ENCODE measurements at regions not wholly inside any gene's neighbourhood (a gene's known extent, or its start where the extent isn't known, plus 50 kb on each side); places are given as distances from the start of the nearest gene placed in this dataset.

DNA sequence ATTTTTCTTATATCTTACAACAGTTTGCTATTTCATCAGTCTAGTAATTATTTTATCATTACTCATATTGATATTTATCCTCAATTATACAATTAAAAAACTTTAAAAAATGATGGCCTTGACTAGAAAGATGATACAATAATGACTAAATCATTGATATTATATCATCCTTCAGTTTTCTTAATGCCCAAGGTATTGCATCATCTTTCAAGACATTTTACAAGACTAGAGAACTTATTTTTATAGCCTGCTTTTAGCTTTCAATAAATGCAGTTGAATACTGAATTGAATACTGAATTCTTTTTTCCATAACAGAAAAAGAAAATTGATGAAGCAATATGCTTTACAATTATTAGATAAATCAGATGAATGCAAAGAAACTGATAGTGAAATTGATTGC lies 886.5 kb upstream of the LRRC4C start:
- no peak overlapping the region for H3K27ac ChIP-seq
- TF ChIP-seq, protein P1, sequence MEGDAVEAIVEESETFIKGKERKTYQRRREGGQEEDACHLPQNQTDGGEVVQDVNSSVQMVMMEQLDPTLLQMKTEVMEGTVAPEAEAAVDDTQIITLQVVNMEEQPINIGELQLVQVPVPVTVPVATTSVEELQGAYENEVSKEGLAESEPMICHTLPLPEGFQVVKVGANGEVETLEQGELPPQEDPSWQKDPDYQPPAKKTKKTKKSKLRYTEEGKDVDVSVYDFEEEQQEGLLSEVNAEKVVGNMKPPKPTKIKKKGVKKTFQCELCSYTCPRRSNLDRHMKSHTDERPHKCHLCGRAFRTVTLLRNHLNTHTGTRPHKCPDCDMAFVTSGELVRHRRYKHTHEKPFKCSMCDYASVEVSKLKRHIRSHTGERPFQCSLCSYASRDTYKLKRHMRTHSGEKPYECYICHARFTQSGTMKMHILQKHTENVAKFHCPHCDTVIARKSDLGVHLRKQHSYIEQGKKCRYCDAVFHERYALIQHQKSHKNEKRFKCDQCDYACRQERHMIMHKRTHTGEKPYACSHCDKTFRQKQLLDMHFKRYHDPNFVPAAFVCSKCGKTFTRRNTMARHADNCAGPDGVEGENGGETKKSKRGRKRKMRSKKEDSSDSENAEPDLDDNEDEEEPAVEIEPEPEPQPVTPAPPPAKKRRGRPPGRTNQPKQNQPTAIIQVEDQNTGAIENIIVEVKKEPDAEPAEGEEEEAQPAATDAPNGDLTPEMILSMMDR (IDR thresholded peaks at IDR 0.05), result no peak
- H3K4me3 ChIP-seq, result no peak overlapping the region
- H3K9me3 ChIP-seq, result no peaks in the 10 kb centered on the region
- no peaks in the 10 kb centered on the region for H3K27me3 ChIP-seq
- no peaks in the 10 kb centered on the region for H3K4me1 ChIP-seq
- DNase-seq (ENCODE audit: low spot score), result no peak
- H3K36me3 ChIP-seq, result no peaks in the 10 kb centered on the region

DNA sequence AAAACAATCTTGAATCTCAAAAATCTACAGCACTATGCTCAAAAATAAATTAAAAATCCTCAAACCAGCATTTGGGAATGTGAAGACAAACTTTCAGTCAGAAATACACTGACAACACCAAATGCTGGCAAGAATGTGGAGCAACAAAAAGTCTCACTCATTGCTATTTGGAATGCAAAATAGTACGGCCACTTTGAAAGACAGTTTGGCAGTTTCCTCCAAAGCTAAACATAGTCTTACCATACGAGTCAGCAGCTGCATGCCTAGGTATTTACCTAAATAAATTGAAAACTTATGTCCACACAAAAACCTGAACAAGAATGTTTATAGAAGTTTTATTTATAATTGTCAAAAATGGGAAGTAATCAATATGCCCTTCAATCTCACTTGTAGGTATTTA lies 904.2 kb upstream of the LRRC4C start:
- H3K9me3 ChIP-seq, result no peaks in the 10 kb centered on the region
- H3K4me1 ChIP-seq, result no peaks in the 10 kb centered on the region
- TF ChIP-seq, protein P1 (IDR thresholded peaks at IDR 0.05), result no peak
- no peak overlapping the region for H3K4me3 ChIP-seq
- no peaks in the 10 kb centered on the region for H3K27me3 ChIP-seq
- H3K36me3 ChIP-seq, result no peaks in the 10 kb centered on the region
- no peak for DNase-seq (ENCODE audit: low spot score)
- H3K27ac ChIP-seq, result no peak overlapping the region

DNA sequence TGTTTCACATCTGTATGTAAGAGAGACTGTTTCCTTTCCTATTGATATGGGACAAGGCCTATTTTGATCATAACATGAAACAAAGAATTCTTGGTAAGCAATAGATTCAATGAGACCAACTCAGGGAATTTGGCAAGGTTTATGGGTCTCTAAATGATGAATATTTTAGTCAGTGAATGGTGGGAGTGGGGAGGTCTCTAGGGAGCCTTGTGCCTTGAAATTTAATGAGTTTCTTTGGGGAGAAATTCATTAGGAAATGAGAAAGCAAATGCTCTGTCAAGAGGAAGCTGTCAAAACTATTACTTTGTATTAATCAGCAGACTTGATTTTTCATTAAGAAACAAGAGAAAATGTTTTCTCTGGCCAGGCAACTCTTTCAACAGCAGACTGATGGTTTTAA lies 921.7 kb upstream of the API5 start:
- no peaks in the 10 kb centered on the region for H3K9me3 ChIP-seq
- H3K27me3 ChIP-seq, result no peaks in the 10 kb centered on the region
- H3K27ac ChIP-seq, result no peak overlapping the region
- H3K4me3 ChIP-seq, result no peak overlapping the region
- no peaks in the 10 kb centered on the region for H3K4me1 ChIP-seq
- no peak for DNase-seq (ENCODE audit: low spot score)
- no peaks in the 10 kb centered on the region for H3K36me3 ChIP-seq
- TF ChIP-seq, protein P1 (IDR thresholded peaks at IDR 0.05), result no peak

DNA sequence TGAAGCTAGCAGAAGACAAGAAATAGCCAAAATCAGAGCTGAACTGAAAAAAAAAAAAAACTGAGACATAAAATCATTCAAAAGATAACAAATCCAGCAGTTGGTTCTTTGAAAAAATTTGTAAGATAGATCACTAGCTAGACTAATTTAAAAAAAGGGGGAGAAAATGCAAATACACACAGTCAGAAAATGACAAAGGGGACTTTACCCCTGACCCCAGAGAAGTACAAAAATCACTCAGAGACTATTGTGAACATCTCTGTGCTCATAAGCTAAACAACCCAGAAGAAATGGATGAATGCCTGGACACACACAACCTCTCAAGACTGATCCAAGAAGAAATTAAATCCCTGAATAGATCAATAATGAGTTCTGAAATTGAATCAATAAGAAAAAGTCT lies 914.3 kb upstream of the API5 start:
- no peak overlapping the region for H3K27ac ChIP-seq
- DNase-seq (ENCODE audit: low spot score), result no peak
- H3K4me1 ChIP-seq, result no peaks in the 10 kb centered on the region
- H3K36me3 ChIP-seq, result no peaks in the 10 kb centered on the region
- TF ChIP-seq, protein P1 (IDR thresholded peaks at IDR 0.05), result no peak
- H3K27me3 ChIP-seq, result no peaks in the 10 kb centered on the region
- peaks cover 0 to 6% of the 10 kb centered on the region in 2 donors for H3K9me3 ChIP-seq
- H3K4me3 ChIP-seq, result no peak overlapping the region

DNA sequence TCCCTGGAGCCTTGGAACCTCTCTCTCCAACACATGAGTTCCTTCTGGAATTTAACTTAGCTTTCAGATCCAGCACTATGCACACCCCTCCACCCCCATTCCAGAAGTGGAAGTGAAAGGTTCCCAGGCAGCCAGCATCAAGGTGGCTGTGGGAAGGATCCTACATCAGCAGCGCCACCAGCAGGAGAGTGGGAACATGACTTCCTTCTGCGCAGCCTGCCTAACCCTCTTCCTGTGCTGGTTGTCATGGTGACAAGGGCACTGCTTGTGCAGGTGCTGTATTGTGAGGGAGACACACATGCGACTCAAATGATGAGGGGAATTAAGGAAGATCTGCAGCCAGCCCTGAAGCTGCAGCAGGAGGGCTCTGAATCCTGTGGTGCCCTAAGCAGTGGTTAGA lies 904.5 kb upstream of the API5 start:
- DNase-seq (ENCODE audit: low spot score), result no peak
- no peaks in the 10 kb centered on the region for H3K4me1 ChIP-seq
- no peak overlapping the region for H3K4me3 ChIP-seq
- TF ChIP-seq, protein P1 (IDR thresholded peaks at IDR 0.05), result no peak
- H3K9me3 ChIP-seq, result no peaks in the 10 kb centered on the region
- no peaks in the 10 kb centered on the region for H3K27me3 ChIP-seq
- H3K27ac ChIP-seq, result no peak overlapping the region
- no peaks in the 10 kb centered on the region for H3K36me3 ChIP-seq

DNA sequence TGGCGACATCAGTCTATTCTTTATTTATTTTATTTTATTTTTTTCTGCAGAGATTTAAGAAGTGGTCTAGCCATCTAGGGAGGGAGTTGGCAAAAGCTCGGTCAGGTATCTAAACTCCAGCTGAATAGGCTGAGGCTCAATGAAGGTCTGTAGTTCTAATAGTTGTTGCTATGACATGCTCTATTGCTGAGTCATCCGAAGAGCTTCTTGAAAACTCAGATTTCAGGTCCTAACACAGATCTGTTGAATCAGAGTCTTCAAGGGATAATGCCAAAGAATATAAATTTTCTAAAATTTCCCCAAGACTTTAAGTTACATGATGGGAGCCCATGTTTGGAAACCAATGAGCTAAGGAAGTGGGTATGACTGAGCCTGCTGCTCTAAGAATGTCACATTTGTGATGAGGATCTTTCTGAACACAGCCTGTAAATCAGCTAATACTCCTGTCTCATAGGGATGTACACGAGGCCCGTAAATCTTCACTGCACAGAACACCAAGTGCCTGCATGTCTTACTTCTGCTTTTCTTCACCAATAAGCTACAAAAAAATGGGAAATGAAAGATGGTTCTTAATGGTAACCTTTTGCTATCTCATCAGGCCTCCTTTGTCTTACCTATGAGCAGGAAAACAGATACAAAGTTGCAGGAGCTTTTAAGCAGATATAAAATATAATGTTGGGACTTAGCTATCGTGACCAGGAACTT lies 901.4 kb upstream of the API5 start:
- no peaks in the 10 kb centered on the region for H3K9me3 ChIP-seq
- H3K4me3 ChIP-seq, result no peak overlapping the region
- TF ChIP-seq, protein P1 (IDR thresholded peaks at IDR 0.05), result no peak
- no peak overlapping the region for H3K27ac ChIP-seq
- H3K27me3 ChIP-seq, result no peaks in the 10 kb centered on the region
- no peak for DNase-seq (ENCODE audit: low spot score)
- H3K36me3 ChIP-seq, result no peaks in the 10 kb centered on the region
- no peaks in the 10 kb centered on the region for H3K4me1 ChIP-seq
